GM13976 (cell line): ENCODE measurements at regions not wholly inside any gene's neighbourhood (a gene's known extent, or its start where the extent isn't known, plus 50 kb on each side); places are given as distances from the start of the nearest gene placed in this dataset.

Experiments
- DNase-seq: peaks from one replicate; pipeline ENCODE4 v3.0.0; 2012; ENCODE audit warnings: low spot score
- in situ Hi-C: fragments of 300-500 bp; cut with MboI; formaldehyde crosslinking; loops from one replicate; pipeline ENCODE4 v1.12.0; 2022; ENCODE audit warnings: low sequenced_read_pairs, mixed read lengths, inconsistent platforms; ENCODE audit not compliant: unreplicated experiment
- TF ChIP-seq, protein P1 (sequence below): IDR thresholded peaks from 2 replicates; pipeline ENCODE4 v1.5.1; 2012; ENCODE audit warnings: borderline replicate concordance, mild to moderate bottlenecking; ENCODE audit not compliant: insufficient read depth; ENCODE audit errors: extremely low read depth, missing control alignments, control extremely low read depth

- in situ Hi-C loops: no loop called here
- TF ChIP-seq, protein P1, sequence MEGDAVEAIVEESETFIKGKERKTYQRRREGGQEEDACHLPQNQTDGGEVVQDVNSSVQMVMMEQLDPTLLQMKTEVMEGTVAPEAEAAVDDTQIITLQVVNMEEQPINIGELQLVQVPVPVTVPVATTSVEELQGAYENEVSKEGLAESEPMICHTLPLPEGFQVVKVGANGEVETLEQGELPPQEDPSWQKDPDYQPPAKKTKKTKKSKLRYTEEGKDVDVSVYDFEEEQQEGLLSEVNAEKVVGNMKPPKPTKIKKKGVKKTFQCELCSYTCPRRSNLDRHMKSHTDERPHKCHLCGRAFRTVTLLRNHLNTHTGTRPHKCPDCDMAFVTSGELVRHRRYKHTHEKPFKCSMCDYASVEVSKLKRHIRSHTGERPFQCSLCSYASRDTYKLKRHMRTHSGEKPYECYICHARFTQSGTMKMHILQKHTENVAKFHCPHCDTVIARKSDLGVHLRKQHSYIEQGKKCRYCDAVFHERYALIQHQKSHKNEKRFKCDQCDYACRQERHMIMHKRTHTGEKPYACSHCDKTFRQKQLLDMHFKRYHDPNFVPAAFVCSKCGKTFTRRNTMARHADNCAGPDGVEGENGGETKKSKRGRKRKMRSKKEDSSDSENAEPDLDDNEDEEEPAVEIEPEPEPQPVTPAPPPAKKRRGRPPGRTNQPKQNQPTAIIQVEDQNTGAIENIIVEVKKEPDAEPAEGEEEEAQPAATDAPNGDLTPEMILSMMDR: no peak
- DNase-seq: no peak
Measured at GRCh38 chr22:48960576-48960975, 867.1 kb downstream of the BRD1 start.

- in situ Hi-C loops: no loop called here
- TF ChIP-seq, protein P1: no peak
- no peak for DNase-seq
Measured at GRCh38 chr22:48959496-48959895, 868.2 kb downstream of the BRD1 start.

GRCh38 chr22:48957987-48958321 lies 869.7 kb downstream of the BRD1 start:
- TF ChIP-seq, protein P1: no peak
- no peak for DNase-seq
- in situ Hi-C loops: no loop called here

- in situ Hi-C loops: no loop called here
- peak; percentile 32 for DNase-seq
- TF ChIP-seq, protein P1: no peak
Measured at GRCh38 chr22:48957311-48957986, 870.2 kb downstream of the BRD1 start.

- in situ Hi-C loops: no loop called here
- DNase-seq: no peak
- TF ChIP-seq, protein P1: no peak
Measured at GRCh38 chr22:48955351-48956311, 872.0 kb downstream of the BRD1 start.

DNA sequence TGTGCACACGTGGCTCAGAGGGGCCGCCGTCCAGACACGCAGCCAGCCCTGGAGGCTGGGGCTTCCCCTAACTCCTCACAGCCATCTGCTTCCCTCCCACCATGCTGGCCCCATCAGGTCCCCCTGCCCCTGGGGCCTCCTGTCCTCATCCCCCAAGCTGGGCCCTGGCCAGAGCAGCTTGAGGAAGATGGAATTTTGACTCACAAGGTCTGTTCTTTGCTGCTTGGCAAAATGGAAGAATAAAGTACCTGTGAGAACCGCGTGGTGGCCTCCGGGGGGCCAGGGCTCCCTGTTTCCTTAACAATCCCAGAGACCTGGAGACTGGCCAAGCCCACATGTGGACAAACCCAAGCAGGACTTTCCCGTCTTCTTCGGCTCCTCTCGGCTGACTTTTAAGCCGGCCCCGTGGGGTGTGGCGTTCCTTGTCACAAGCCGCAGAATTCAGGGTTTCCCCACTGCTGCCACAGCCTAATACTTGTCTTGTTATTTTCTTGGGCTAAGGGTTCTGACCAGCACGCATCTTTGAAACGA lies 872.8 kb downstream of the BRD1 start:
- in situ Hi-C loops: no loop called here
- TF ChIP-seq, protein P1: no peak
- peak; percentile 12 for DNase-seq
